CD4-positive, alpha-beta T cell treated with Interleukin-21 for 1 hour (primary cell): ENCODE measurements at regions not wholly inside any gene's neighbourhood (a gene's known extent, or its start where the extent isn't known, plus 50 kb on each side); places are given as distances from the start of the nearest gene placed in this dataset.
"Not testable (repeated sequence)": the region's sequence is repeated elsewhere in the genome, so short reads cannot be mapped to it uniquely, and the experiment has no call there.

Experiments used
- DNase-seq: peaks from one replicate; pipeline ENCODE4 v3.0.0-alpha.2; 2020

- no peak for DNase-seq
Measured at GRCh38 chr9:33695299-33695698, 100.1 kb upstream of the PRSS3 start.

- DNase-seq, result no peak
Measured at GRCh38 chr9:33695856-33696255, 99.5 kb upstream of the PRSS3 start.

GRCh38 chr9:33697171-33697570, 98.2 kb upstream of the PRSS3 start:
- no peak for DNase-seq

- DNase-seq, result no peak
Measured at GRCh38 chr9:33698267-33698666, 97.1 kb upstream of the PRSS3 start.

- not testable (repeated sequence) for DNase-seq
Measured at GRCh38 chr9:33700940-33701339, 94.4 kb upstream of the PRSS3 start.

- no peak for DNase-seq
Measured at GRCh38 chr9:33703430-33704102, 91.8 kb upstream of the PRSS3 start.

GRCh38 chr9:33705440-33705839, 89.9 kb upstream of the PRSS3 start:
- DNase-seq, result not testable (repeated sequence)

- no peak for DNase-seq
Measured at GRCh38 chr9:33708441-33708840, 86.9 kb upstream of the PRSS3 start.

- no peak for DNase-seq
Measured at GRCh38 chr9:33709269-33709668, 86.1 kb upstream of the PRSS3 start.

GRCh38 chr9:33711418-33711817, 83.9 kb upstream of the PRSS3 start:
- not testable (repeated sequence) for DNase-seq

- DNase-seq, result no peak
Measured at GRCh38 chr9:33714989-33715388, 80.4 kb upstream of the PRSS3 start.

GRCh38 chr9:33718987-33719386, 76.4 kb upstream of the PRSS3 start:
- no peak for DNase-seq

GRCh38 chr9:33719581-33720374, 75.6 kb upstream of the PRSS3 start:
- DNase-seq, result peak; percentile 33

GRCh38 chr9:33721674-33722358, 73.5 kb upstream of the PRSS3 start:
- peak; percentile 82 for DNase-seq

GRCh38 chr9:33722359-33722675, 73.0 kb upstream of the PRSS3 start:
- DNase-seq, result no peak

GRCh38 chr9:33728613-33729012, 66.7 kb upstream of the PRSS3 start:
- no peak for DNase-seq

- DNase-seq, result no peak
Measured at GRCh38 chr9:33731142-33731541, 64.2 kb upstream of the PRSS3 start.

GRCh38 chr9:33731625-33732024, 63.7 kb upstream of the PRSS3 start:
- DNase-seq, result no peak

- not testable (repeated sequence) for DNase-seq
Measured at GRCh38 chr9:33734247-33734940, 61.0 kb upstream of the PRSS3 start.

- not testable (repeated sequence) for DNase-seq
Measured at GRCh38 chr9:33734941-33735835, 60.2 kb upstream of the PRSS3 start.

GRCh38 chr9:33737811-33738606, 57.4 kb upstream of the PRSS3 start:
- no peak for DNase-seq
